Stimulated activated effector memory CD8-positive, alpha-beta T cell treated with anti-CD3 and anti-CD28 coated beads, Interleukin-12 subunit alpha, Interleukin-12 subunit beta, amount 100 ng/mL, for 72 hours (primary cell): ENCODE measurements at regions not wholly inside any gene's neighbourhood (a gene's known extent, or its start where the extent isn't known, plus 50 kb on each side); places are given as distances from the start of the nearest gene placed in this dataset.

Experiments used
- ATAC-seq: fragments of 150-1000 bp; cut with Tn5 transposase; 2 replicates; pipeline ENCODE4 v1.10.0; 2021
- DNase-seq, 2 donors: peaks; one replicate each; pipeline ENCODE4 v3.0.0; 2021 to 2022; ENCODE audit warnings: low spot score in 2 of 2
- H3K27ac Mint-ChIP-seq: one replicate; pipeline ENCODE4 v1.8.0; 2022; ENCODE audit warnings: mild to moderate bottlenecking, mixed read lengths
- H3K36me3 Mint-ChIP-seq: one replicate; pipeline ENCODE4 v1.8.0; 2022; ENCODE audit warnings: mild to moderate bottlenecking, mixed read lengths
- H3K4me1 Mint-ChIP-seq: one replicate; pipeline ENCODE4 v1.8.0; 2022; ENCODE audit warnings: mixed read lengths
- H3K4me3 Mint-ChIP-seq: one replicate; pipeline ENCODE4 v1.8.0; 2022; ENCODE audit warnings: mild to moderate bottlenecking, mixed read lengths
- H3K9me3 Mint-ChIP-seq: one replicate; pipeline ENCODE4 v1.8.0; 2022; ENCODE audit warnings: mixed read lengths

DNA sequence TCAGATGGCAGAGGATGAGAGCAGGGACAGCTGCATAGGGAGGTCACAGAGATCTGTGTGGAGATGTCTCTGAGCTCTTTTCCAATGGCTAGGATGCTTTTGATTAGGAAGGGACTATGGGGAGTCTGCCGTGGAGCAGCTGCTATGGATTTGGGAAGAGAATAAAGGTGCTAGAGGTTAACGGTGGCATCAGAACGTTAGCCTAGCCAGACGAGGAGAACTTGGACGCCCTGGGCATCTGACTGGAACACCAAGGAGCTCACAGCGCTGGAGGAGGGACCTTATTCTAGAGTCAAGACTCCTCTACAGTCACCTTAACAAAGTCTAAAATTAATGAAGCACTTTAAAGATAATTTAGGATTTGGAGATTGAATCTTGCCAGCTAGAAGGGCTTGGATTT, 157.2 kb upstream of the B3GAT1 start:
- DNase-seq, result no peak
- H3K36me3 Mint-ChIP-seq, result no peaks in the 10 kb centered on the region
- no peak overlapping the region for H3K27ac Mint-ChIP-seq
- no peak for ATAC-seq
- no peaks in the 10 kb centered on the region for H3K9me3 Mint-ChIP-seq
- no peaks in the 10 kb centered on the region for H3K4me1 Mint-ChIP-seq
- H3K4me3 Mint-ChIP-seq, result no peak overlapping the region

- Mint-ChIP-seq H3K4me1 (no peaks in the 10 kb centered on the region), H3K27ac (no peak overlapping the region), H3K4me3 (no peak overlapping the region), H3K36me3 (no peaks in the 10 kb centered on the region), H3K9me3 (no peaks in the 10 kb centered on the region)
- ATAC-seq (no peak), DNase-seq (no peak)
Measured at GRCh38 chr11:134566311-134566710, 154.3 kb upstream of the B3GAT1 start.

- ATAC-seq (no peak), DNase-seq (no peak)
- no peak overlapping the region for H3K27ac Mint-ChIP-seq
- H3K9me3 Mint-ChIP-seq, result no peaks in the 10 kb centered on the region
- no peaks in the 10 kb centered on the region for H3K4me1 Mint-ChIP-seq
- no peak overlapping the region for H3K4me3 Mint-ChIP-seq
- no peaks in the 10 kb centered on the region for H3K36me3 Mint-ChIP-seq
Measured at GRCh38 chr11:134565343-134565891, 153.4 kb upstream of the B3GAT1 start.

DNA sequence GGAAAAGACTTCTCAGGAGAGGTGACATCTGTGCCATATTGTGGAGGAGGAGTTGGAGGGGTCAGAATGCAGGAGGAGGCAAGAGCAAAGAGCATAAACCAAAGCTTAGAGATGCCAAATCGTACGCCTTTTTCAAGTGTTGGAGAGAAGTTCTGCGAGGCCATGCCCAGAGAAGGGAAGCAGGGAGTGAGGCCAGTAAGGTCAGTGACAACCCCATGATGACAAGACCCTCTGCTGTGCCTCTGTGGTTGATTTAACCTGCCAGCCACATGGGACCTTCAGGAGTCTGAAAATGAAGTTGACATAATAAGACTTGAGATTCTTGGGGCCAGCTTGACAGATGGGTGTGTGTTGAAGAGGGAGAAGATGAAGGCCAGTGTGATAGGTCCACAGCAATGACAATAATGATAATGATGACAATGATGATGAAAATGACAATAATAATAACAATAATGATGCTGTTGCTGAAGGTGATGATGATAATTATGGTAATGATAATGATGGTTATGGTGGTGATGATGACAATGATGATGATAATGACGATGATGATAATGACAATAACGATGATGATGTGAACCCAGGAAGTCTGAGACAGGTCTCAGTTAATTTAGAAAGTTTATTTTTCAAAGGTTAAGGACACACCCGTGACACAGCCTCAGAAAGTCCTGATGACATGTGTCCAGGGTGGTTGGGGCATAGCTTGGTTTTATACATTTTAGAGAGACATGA, 152.6 kb upstream of the B3GAT1 start:
- Mint-ChIP-seq H3K27ac (no peak overlapping the region), H3K4me3 (no peak overlapping the region), H3K9me3 (no peaks in the 10 kb centered on the region), H3K4me1 (no peaks in the 10 kb centered on the region), H3K36me3 (no peaks in the 10 kb centered on the region)
- ATAC-seq, result no peak
- peak in 1 of 2 donors; percentile 12 for DNase-seq

DNA sequence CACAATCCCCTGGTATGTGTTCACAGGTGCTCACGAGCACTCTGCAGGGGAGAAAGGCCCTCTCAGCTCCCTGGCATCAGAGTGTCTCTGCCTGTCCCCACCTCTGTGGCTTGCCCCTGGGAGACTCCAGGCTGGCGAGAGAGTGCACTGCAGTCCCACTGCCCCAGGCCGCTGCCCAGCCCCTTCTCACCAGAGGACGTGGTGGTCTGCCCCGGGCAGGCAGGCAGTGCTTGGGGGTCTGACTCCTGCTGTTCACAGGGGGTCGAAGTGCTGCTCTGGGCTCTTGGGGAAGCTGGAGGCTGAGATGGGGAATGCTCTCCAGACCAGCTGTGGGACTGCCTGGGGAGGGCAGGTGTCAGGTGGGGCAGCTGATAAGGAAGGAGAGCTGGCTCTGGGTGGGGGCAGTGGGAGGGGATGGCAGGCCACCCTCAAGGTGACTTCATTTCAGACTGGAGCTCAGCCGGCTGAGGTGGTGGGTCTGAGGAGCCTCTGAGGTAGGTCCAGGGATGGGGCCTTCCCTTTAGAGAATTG, 151.0 kb upstream of the B3GAT1 start:
- peak in 1 of 2 donors; percentile 30 for DNase-seq
- no peak overlapping the region for H3K4me3 Mint-ChIP-seq
- no peaks in the 10 kb centered on the region for H3K36me3 Mint-ChIP-seq
- no peaks in the 10 kb centered on the region for H3K9me3 Mint-ChIP-seq
- no peak overlapping the region for H3K27ac Mint-ChIP-seq
- H3K4me1 Mint-ChIP-seq, result no peaks in the 10 kb centered on the region
- ATAC-seq, result no peak

GRCh38 chr11:134562196-134562595, 150.2 kb upstream of the B3GAT1 start:
- ATAC-seq, result no peak
- DNase-seq, result peak in 1 of 2 donors; percentile 17
- H3K36me3 Mint-ChIP-seq, result no peaks in the 10 kb centered on the region

DNA sequence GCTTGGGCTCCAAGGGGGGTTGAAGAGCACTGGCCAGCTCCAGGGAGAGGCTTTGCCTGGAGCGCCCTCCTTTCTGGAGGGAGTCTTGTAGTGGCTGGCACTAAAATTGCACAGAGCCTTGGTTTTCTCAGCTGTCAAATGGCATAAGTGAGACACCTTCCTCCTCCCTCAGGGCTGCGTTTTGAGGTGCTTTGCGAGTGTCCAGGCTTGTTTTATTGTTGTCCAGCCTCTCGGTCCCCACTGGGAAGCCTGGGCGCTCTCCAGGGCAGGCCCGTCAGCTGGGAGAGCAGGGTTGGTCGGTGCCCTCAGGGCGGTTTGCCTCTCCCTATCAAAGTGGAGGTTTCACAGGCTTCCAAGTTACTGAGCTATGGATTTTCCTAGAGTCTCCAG, 149.3 kb upstream of the B3GAT1 start:
- no peaks in the 10 kb centered on the region for H3K4me1 Mint-ChIP-seq
- DNase-seq (peak in 1 of 2 donors; percentile 13), ATAC-seq (no peak)
- H3K27ac Mint-ChIP-seq, result no peak overlapping the region
- no peaks in the 10 kb centered on the region for H3K9me3 Mint-ChIP-seq
- no peaks in the 10 kb centered on the region for H3K36me3 Mint-ChIP-seq
- no peak overlapping the region for H3K4me3 Mint-ChIP-seq

More at GRCh38 chr11:134562196-134562595, 150.2 kb upstream of the B3GAT1 start:
- Mint-ChIP-seq H3K27ac (no peak overlapping the region), H3K9me3 (no peaks in the 10 kb centered on the region), H3K4me3 (no peak overlapping the region), H3K4me1 (no peaks in the 10 kb centered on the region)

DNA sequence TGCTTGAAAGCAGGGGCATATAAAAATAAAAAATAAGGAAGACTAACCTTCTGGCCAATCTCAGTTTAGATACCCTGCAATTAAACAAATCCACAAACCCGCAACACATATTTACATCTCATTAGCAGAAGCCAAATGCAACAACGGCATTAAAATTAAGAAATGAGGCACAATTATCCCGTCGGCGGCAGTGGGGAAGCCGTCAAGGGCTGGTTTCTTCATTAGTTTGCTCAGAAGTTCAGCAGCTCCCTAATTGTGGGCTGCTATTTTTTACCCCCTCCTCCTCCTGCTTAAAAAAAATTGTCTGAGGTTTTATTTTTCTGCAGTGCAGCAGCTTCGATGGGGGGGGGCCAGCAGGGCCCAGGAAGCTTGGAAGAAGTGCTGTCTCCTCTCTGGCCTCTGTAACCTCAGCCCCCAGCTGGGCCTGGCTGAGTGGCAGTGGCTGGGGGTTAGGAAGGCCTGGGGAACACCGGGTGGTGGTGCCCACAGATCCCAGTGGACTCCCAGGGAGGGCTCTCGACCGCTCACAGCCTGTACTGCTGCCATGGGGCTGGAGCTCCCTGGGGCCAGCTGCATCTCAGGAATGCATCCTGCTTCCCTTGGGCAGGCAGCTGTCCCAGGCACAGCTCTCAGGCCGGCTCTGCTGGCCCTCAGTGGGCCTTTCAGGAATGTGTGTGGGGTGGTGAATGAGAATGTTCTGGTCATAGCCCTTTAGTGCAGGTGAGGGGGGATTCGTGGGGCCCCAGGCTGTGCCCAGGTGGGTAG, 148.7 kb upstream of the B3GAT1 start:
- Mint-ChIP-seq H3K4me1 (no peaks in the 10 kb centered on the region), H3K9me3 (no peaks in the 10 kb centered on the region), H3K4me3 (no peak overlapping the region), H3K36me3 (no peaks in the 10 kb centered on the region), H3K27ac (no peak overlapping the region)
- no peak for ATAC-seq
- DNase-seq, result peak in 1 of 2 donors; percentile 20

DNA sequence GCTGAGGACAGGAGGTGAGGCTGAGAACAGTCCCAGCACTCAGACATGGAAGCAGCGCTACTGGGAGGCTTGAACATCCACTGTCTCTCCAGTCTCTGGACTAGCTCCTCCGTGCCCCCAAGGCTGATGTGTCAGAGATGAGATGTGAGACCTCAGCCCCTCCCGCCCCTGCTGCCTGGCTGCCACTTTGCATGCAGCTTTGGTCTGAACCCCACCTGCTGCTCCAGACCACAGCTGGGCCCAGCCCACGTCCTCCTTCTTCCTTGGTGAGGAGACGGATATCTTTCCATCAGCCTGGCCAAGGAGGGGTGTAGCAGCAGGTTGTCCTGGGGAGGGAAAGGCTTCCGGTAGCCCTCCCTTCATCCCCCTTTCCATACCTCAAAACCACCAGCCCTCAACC, 148.0 kb upstream of the B3GAT1 start:
- Mint-ChIP-seq H3K4me1 (no peaks in the 10 kb centered on the region), H3K27ac (no peak overlapping the region), H3K36me3 (no peaks in the 10 kb centered on the region), H3K4me3 (no peak overlapping the region), H3K9me3 (no peaks in the 10 kb centered on the region)
- ATAC-seq (no peak), DNase-seq (peak in 1 of 2 donors; percentile 35)

GRCh38 chr11:134559602-134559962, 147.5 kb upstream of the B3GAT1 start:
- Mint-ChIP-seq H3K9me3 (no peaks in the 10 kb centered on the region), H3K36me3 (no peaks in the 10 kb centered on the region)

DNA sequence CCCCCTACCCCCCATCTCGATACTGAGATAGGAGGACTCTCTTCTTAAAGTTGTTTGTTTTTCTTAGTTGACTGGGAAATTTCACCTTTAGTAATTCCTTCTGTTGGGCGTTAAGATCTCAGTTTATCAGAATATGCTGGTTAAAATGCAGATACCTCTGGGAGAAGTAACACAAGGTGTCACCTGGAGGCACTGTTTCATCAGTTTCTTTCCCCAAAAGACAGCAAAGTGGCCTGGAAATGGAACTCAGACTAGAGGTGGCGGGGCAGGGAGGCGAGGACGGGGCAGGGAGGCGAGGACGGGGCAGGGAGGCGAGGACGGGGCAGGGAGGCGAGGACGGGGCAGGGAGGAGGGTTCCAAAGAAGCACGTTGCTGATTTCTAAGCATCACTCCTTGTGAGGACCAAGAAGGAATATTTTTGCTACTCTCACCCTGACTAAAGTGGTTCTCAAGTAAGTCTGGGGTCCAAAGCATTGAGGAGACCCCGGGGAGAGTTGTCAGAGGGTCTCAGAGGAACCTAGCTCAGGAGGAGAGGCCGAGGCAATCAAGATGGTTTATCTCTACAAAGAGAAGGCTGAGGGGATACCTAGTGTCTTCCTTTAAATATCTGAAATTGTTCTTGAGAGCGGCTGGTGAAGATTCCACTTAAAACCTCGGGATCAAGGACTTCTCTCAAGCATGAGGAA, 147.0 kb upstream of the B3GAT1 start:
- Mint-ChIP-seq H3K4me3 (no peak overlapping the region), H3K27ac (no peak overlapping the region), H3K9me3 (no peaks in the 10 kb centered on the region), H3K36me3 (no peaks in the 10 kb centered on the region), H3K4me1 (no peaks in the 10 kb centered on the region)
- DNase-seq (peak in 1 of 2 donors; percentile 23), ATAC-seq (no peak)

More at GRCh38 chr11:134559602-134559962, 147.5 kb upstream of the B3GAT1 start:
- ATAC-seq (peak; percentile 12), DNase-seq (peak in 1 of 2 donors; percentile 20)
- no peaks in the 10 kb centered on the region for H3K4me1 Mint-ChIP-seq
- H3K27ac Mint-ChIP-seq, result no peak overlapping the region
- H3K4me3 Mint-ChIP-seq, result no peak overlapping the region

DNA sequence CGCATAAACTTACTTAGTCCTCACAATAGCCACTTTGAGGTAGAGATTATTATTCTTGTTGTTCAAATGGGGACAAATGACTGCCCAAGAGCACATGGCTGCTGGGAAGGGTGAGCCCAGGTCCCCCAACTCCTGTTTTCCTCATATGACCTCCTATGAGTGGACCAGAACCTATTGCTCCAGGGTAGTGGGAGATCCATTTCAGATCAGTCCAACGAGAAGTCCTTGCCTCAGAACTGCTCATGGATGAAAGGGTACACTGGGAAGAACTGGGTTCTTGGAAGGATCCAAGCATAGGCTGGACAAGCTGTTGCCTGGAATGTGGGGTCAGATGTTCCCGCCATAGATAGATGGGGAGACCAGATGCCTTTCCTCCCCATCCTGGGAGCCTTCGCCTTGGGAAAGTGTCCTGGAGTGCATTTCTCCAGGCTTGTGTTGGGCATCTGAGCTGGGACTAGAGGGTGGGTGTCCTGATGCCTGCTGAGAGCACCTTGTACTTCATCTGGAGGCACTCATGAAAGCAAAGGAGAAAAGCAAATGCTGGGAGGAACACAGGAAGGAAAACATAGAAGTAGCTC, 146.3 kb upstream of the B3GAT1 start:
- no peaks in the 10 kb centered on the region for H3K9me3 Mint-ChIP-seq
- DNase-seq (peak in 1 of 2 donors; percentile 29), ATAC-seq (no peak)
- no peak overlapping the region for H3K27ac Mint-ChIP-seq
- no peaks in the 10 kb centered on the region for H3K36me3 Mint-ChIP-seq
- no peak overlapping the region for H3K4me3 Mint-ChIP-seq
- H3K4me1 Mint-ChIP-seq, result no peaks in the 10 kb centered on the region

GRCh38 chr11:134557571-134558257, 145.7 kb upstream of the B3GAT1 start:
- Mint-ChIP-seq H3K36me3 (no peaks in the 10 kb centered on the region), H3K9me3 (no peaks in the 10 kb centered on the region), H3K4me1 (no peaks in the 10 kb centered on the region), H3K27ac (no peak overlapping the region), H3K4me3 (no peak overlapping the region)
- DNase-seq (peak in 1 of 2 donors; percentile 12), ATAC-seq (no peak)

- H3K27ac Mint-ChIP-seq, result no peak overlapping the region
- no peak for DNase-seq
- H3K36me3 Mint-ChIP-seq, result no peaks in the 10 kb centered on the region
- H3K4me1 Mint-ChIP-seq, result no peaks in the 10 kb centered on the region
- no peak for ATAC-seq
- no peaks in the 10 kb centered on the region for H3K9me3 Mint-ChIP-seq
- H3K4me3 Mint-ChIP-seq, result no peak overlapping the region
Measured at GRCh38 chr11:134556186-134556585, 144.1 kb upstream of the B3GAT1 start.
